SH-SY5Y (cell line): ENCODE measurements at regions not wholly inside any gene's neighbourhood (a gene's known extent, or its start where the extent isn't known, plus 50 kb on each side); places are given as distances from the start of the nearest gene placed in this dataset.

ENCODE experiments used
- GATA2 ChIP-seq: IDR thresholded peaks from 2 replicates; pipeline ENCODE4 v1.6.1; 2011; ENCODE audit warnings: mild to moderate bottlenecking, low read depth, low read length
- GATA3 ChIP-seq: IDR thresholded peaks from 2 replicates; pipeline ENCODE4 v1.6.1; 2011; ENCODE audit warnings: low read depth, mild to moderate bottlenecking, low read length, moderate library complexity

DNA sequence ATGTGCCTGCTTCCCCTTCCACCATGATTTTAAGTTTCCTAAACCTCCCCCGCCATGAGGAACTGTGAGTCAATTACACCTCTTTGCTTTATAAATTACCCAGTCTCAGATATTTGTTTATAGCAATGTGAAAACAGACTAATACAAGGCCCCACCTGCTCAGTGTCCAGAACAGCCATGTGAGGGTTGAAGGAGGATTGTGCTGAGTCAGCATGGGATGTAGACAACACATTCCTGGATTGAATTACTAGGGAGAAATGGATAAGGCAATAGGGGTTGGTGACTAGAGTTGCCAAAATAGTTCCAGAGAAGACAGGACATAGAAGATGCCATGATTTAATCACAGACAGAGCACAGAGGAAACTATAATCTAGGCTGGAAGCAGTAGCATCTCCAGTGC, 270.3 kb downstream of the GFRA1 start:
- TF ChIP-seq GATA3: no peak
- no peak for TF ChIP-seq GATA2
